ENCODE measurements at regions not wholly inside any gene's neighbourhood (a gene's known extent, or its start where the extent isn't known, plus 50 kb on each side); places are given as distances from the start of the nearest gene placed in this dataset.
A peak's percentile ranks its signal among the peaks of the same experiment; 100 is the strongest.
"Not testable (repeated sequence)": the region's sequence is repeated elsewhere in the genome, so short reads cannot be mapped to it uniquely, and the experiment has no call there.

DNA sequence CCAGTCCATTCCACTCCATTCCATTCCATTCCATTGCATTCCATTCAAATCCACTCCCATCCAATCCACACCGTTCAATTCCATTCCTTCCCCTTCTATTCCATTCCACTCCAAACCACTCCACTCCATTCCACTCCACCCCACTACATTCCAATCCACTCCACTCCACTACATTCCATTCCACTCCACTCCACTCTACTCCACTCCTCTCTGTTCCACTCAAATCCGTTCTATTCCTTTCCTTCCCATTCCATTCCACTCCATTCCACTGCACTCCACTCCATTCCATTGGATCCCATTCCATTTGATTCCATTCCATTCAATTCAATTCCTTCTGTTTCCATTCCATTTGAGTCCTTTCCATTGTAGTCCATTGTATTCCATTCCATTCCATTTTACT is 2568.3 kb upstream of the TPTE start:
- DNase-seq, result no peak
- no peak for ATAC-seq

GRCh38 chr21:7955358-7956073 is 2565.9 kb upstream of the TPTE start:
- ATAC-seq; intact Hi-C loops (cut with DNase I, micrococcal nuclease); DNase-seq: not testable (repeated sequence)

More for the DNA sequence above, 2568.3 kb upstream of the TPTE start:
- intact Hi-C loops (cut with DNase I, micrococcal nuclease), result no loop called here

- DNase-seq; intact Hi-C loops (cut with DNase I, micrococcal nuclease): not testable (repeated sequence)
- ATAC-seq, result peak; percentile 17
These were observed 2565.3 kb upstream of the TPTE start for GRCh38 chr21:7956074-7956452.

- DNase-seq; intact Hi-C loops (cut with DNase I, micrococcal nuclease); ATAC-seq: not testable (repeated sequence)
These were observed 2564.2 kb upstream of the TPTE start for GRCh38 chr21:7956998-7957712.

GRCh38 chr21:7957713-7958064 is 2563.7 kb upstream of the TPTE start:
- DNase-seq (no peak), ATAC-seq (no peak)
- intact Hi-C loops (cut with DNase I, micrococcal nuclease), result no loop called here
